H9 (cell line): ENCODE measurements at regions not wholly inside any gene's neighbourhood (a gene's known extent, or its start where the extent isn't known, plus 50 kb on each side); places are given as distances from the start of the nearest gene placed in this dataset.

ENCODE experiments used
- DNase-seq: peaks from one replicate; pipeline ENCODE4 v3.0.0-alpha.2; 2017
- H2AFZ ChIP-seq: one replicate; pipeline ENCODE4 v1.6.1; 2013; ENCODE audit warnings: mild to moderate bottlenecking, low read length, control low read depth, moderate library complexity
- H2AK5ac ChIP-seq: 2 replicates; pipeline ENCODE4 v1.6.1; 2013; ENCODE audit warnings: low read length, control low read depth, mixed read lengths; ENCODE audit not compliant: insufficient read length
- H2BK120ac ChIP-seq: one replicate; pipeline ENCODE4 v1.6.1; 2013; ENCODE audit warnings: low read depth, mild to moderate bottlenecking, low read length, control low read depth, inconsistent platforms; ENCODE audit not compliant: poor library complexity, severe bottlenecking
- H2BK12ac ChIP-seq: 2 replicates; pipeline ENCODE4 v1.6.1; 2013; ENCODE audit warnings: low read length, control low read depth, mixed read lengths, low read depth; ENCODE audit not compliant: insufficient read length
- H2BK15ac ChIP-seq: 2 replicates; pipeline ENCODE4 v1.6.1; 2013; ENCODE audit warnings: low read depth, low read length, control low read depth
- H2BK20ac ChIP-seq: one replicate; pipeline ENCODE4 v1.6.1; 2013; ENCODE audit warnings: low read depth, mild to moderate bottlenecking, low read length, control low read depth, inconsistent platforms; ENCODE audit not compliant: poor library complexity, severe bottlenecking
- H2BK5ac ChIP-seq: 2 replicates; pipeline ENCODE4 v1.6.1; 2013; ENCODE audit warnings: low read length, control low read depth, mixed read lengths; ENCODE audit not compliant: insufficient read length
- H3K14ac ChIP-seq: 2 replicates; pipeline ENCODE4 v1.6.1; 2013; ENCODE audit warnings: low read length, control low read depth; ENCODE audit not compliant: insufficient read depth
- H3K18ac ChIP-seq: 2 replicates; pipeline ENCODE4 v1.6.1; 2013; ENCODE audit warnings: low read depth, mild to moderate bottlenecking, mixed read lengths, low read length, control low read depth; ENCODE audit not compliant: insufficient read length
- H3K23ac ChIP-seq: 2 replicates; pipeline ENCODE4 v1.6.1; 2013; ENCODE audit warnings: low read length, control low read depth, mixed read lengths, low read depth; ENCODE audit not compliant: insufficient read length
- H3K23me2 ChIP-seq: 2 replicates; pipeline ENCODE4 v1.6.1; 2013; ENCODE audit warnings: low read depth, mild to moderate bottlenecking, mixed read lengths, low read length, control low read depth; ENCODE audit not compliant: insufficient read length, poor library complexity, severe bottlenecking
- H3K27ac ChIP-seq: 2 replicates; pipeline ENCODE4 v1.5.1; 2013; ENCODE audit warnings: low read length, control low read depth, mixed read lengths, low read depth; ENCODE audit not compliant: insufficient read length
- H3K27me3 ChIP-seq: 2 replicates; pipeline ENCODE4 v1.6.1; 2013; ENCODE audit warnings: low read length, control low read depth, inconsistent platforms; ENCODE audit not compliant: insufficient read depth
- H3K4ac ChIP-seq: 2 replicates; pipeline ENCODE4 v1.6.1; 2013; ENCODE audit warnings: low read depth, mild to moderate bottlenecking, control low read depth, inconsistent platforms, low read length, moderate library complexity
- H3K4me1 ChIP-seq: 2 replicates; pipeline ENCODE4 v1.6.1; 2013; ENCODE audit warnings: low read length, control low read depth, inconsistent platforms; ENCODE audit not compliant: insufficient read depth
- H3K4me2 ChIP-seq: 2 replicates; pipeline ENCODE4 v1.6.1; 2013; ENCODE audit warnings: low read length, control low read depth, mixed read lengths; ENCODE audit not compliant: insufficient read length, insufficient read depth
- H3K56ac ChIP-seq: 2 replicates; pipeline ENCODE4 v1.6.1; 2013; ENCODE audit warnings: low read depth, mild to moderate bottlenecking, mixed read lengths, low read length, control low read depth; ENCODE audit not compliant: insufficient read length
- H3K79me1 ChIP-seq: 2 replicates; pipeline ENCODE4 v1.6.1; 2013; ENCODE audit warnings: low read depth, mild to moderate bottlenecking, moderate library complexity, low read length, control low read depth, inconsistent platforms; ENCODE audit not compliant: insufficient read depth, poor library complexity, severe bottlenecking
- H3K79me2 ChIP-seq: 2 replicates; pipeline ENCODE4 v1.6.1; 2013; ENCODE audit warnings: low read length, control low read depth, inconsistent platforms; ENCODE audit not compliant: insufficient read depth
- H3K9ac ChIP-seq: 2 replicates; pipeline ENCODE4 v1.6.1; 2013; ENCODE audit warnings: low read length, control low read depth, mixed read lengths; ENCODE audit not compliant: insufficient read length; ENCODE audit errors: extremely low read depth
- H3K9me3 ChIP-seq: one replicate; pipeline ENCODE4 v1.6.1; 2013; ENCODE audit warnings: low read depth, low read length, inconsistent platforms; ENCODE audit not compliant: control insufficient read depth
- H3T11ph ChIP-seq: one replicate; pipeline ENCODE4 v1.6.1; 2013; ENCODE audit warnings: mild to moderate bottlenecking, low read length, control low read depth, inconsistent platforms
- H4K20me1 ChIP-seq: one replicate; pipeline ENCODE4 v1.6.1; 2013; ENCODE audit not compliant: control insufficient read depth, insufficient read length, insufficient read depth
- H4K5ac ChIP-seq: 2 replicates; pipeline ENCODE4 v1.6.1; 2013; ENCODE audit warnings: low read depth, mild to moderate bottlenecking, mixed read lengths, low read length, control low read depth; ENCODE audit not compliant: insufficient read length
- H4K8ac ChIP-seq: replicated peaks from 2 replicates; pipeline ENCODE4 v1.6.1; 2013; ENCODE audit warnings: low read length, control low read depth, mixed read lengths, low read depth; ENCODE audit not compliant: insufficient read length
- H4K91ac ChIP-seq: 2 replicates; pipeline ENCODE4 v1.6.1; 2013; ENCODE audit warnings: low read depth, mild to moderate bottlenecking, moderate library complexity, mixed read lengths, low read length, control low read depth; ENCODE audit not compliant: insufficient read length
- H3K27ac Mint-ChIP-seq, 3 experiments: 2 replicates in 2 of 3; 3 replicates in 1 of 3; pipeline ENCODE4 v1.8.0; 2020 to 2021; ENCODE audit warnings: mixed read lengths in 3 of 3, mild to moderate bottlenecking in 1 of 3, moderate library complexity in 1 of 3
- H3K27me3 Mint-ChIP-seq: 2 replicates; pipeline ENCODE4 v1.8.0; 2021; ENCODE audit warnings: low read depth, mild to moderate bottlenecking, moderate library complexity, mixed read lengths
- H3K36me3 Mint-ChIP-seq, 3 experiments: 2 replicates in 2 of 3; 3 replicates in 1 of 3; pipeline ENCODE4 v1.8.0; 2020 to 2021; ENCODE audit warnings: low read depth in 3 of 3, mixed read lengths in 3 of 3; ENCODE audit not compliant: insufficient read depth in 1 of 3
- H3K4me1 Mint-ChIP-seq, 2 experiments: 2 replicates each; pipeline ENCODE4 v1.8.0; 2020; ENCODE audit warnings: mixed read lengths in 2 of 2
- H3K4me3 Mint-ChIP-seq, 2 experiments: 2 replicates in 1 of 2; 3 replicates in 1 of 2; pipeline ENCODE4 v1.8.0; 2020 to 2021; ENCODE audit warnings: mild to moderate bottlenecking in 2 of 2, mixed read lengths in 2 of 2, moderate library complexity in 1 of 2
- H3K9me3 Mint-ChIP-seq, 2 experiments: 2 replicates in 1 of 2; 3 replicates in 1 of 2; pipeline ENCODE4 v1.8.0; 2020; ENCODE audit warnings: mild to moderate bottlenecking in 2 of 2, mixed read lengths in 2 of 2, moderate library complexity in 1 of 2
- CTCF ChIP-seq: fragments of 200-600 bp; sonication (generic); conservative IDR thresholded peaks from 3 replicates; pipeline ENCODE4 v1.8.0; 2021; ENCODE audit warnings: antibody characterized with exemption, mild to moderate bottlenecking
- WGBS: extraction: QIAGEN DNeasy Blood & Tissue Kit; methylation state at CpG from one replicate; pipeline ENCODE4 v1.1.7; 2013; ENCODE audit warnings: missing lambda C conversion rate, low lambda C conversion rate, mixed read lengths; ENCODE audit not compliant: insufficient read length; ENCODE audit errors: extremely low coverage; 5-methylcytosine and 5-hydroxymethylcytosine counted together

- DNase-seq: no peak
- Histone ChIP-seq H3K56ac (no peak overlapping the region), H4K8ac (no peak overlapping the region), H3K27me3 (no peaks in the 10 kb centered on the region), H3K79me2 (no peaks in the 10 kb centered on the region), H3K9ac (no peak overlapping the region), H3K18ac (no peak overlapping the region), H2BK120ac (no peak overlapping the region), H4K91ac (no peak overlapping the region), H3K4ac (no peak overlapping the region), H3K23ac (no peak overlapping the region), H2BK5ac (no peak overlapping the region), H2BK12ac (no peak overlapping the region), H3T11ph (no peak overlapping the region), H3K4me2 (no peak overlapping the region), H3K9me3 (no peaks in the 10 kb centered on the region), H3K14ac (no peak overlapping the region), H3K23me2 (no peaks in the 10 kb centered on the region), H3K79me1 (no peaks in the 10 kb centered on the region), H2AK5ac (no peak overlapping the region), H4K5ac (no peak overlapping the region), H2BK20ac (no peak overlapping the region), H3K27ac (no peak overlapping the region), H2AFZ (no peak overlapping the region), H3K4me1 (no peaks in the 10 kb centered on the region), H4K20me1 (no peaks in the 10 kb centered on the region), H2BK15ac (no peak overlapping the region)
- no CpG with 5 or more reads among the region's 4 CpGs for WGBS
- Mint-ChIP-seq H3K9me3 (peaks cover 26 to 28% of the 10 kb centered on the region in 2 experiments), H3K27ac (no peak overlapping the region), H3K4me3 (no peak overlapping the region), H3K27me3 (no peaks in the 10 kb centered on the region), H3K36me3 (peaks cover 4 to 29% (median 12%) of the 10 kb centered on the region in 3 experiments; a peak in 6 of 7 replicates), H3K4me1 (peaks cover 5% of the 10 kb centered on the region in 2 experiments; a peak in 3 of 4 replicates)
- no peak for TF ChIP-seq CTCF
These were observed 103.5 kb upstream of the TSC22D1 start for GRCh38 chr13:44679597-44679996.
